ENCODE measurements at regions not wholly inside any gene's neighbourhood (a gene's known extent, or its start where the extent isn't known, plus 50 kb on each side); places are given as distances from the start of the nearest gene placed in this dataset.

GRCh38 chr11:116124922-116125714 is 620.9 kb upstream of the CADM1 start:
- Histone ChIP-seq H2AFZ (ENCODE audit: low read length) (no peak overlapping the region), H3K4me2 (ENCODE audit: low read depth, low read length) (no peak overlapping the region), H3K79me2 (ENCODE audit: insufficient read depth, low read length) (no peaks in the 10 kb centered on the region), H3K36me3 (replicated peaks in 1 of 2; ENCODE audit: control insufficient read depth in 1 of 2, insufficient read depth in 2 of 2, low read length in 2 of 2) (no peaks in the 10 kb centered on the region), H4K20me1 (ENCODE audit: insufficient read depth, low read length) (no peaks in the 10 kb centered on the region), H3K9me3 (ENCODE audit: low read length) (no peaks in the 10 kb centered on the region), H3K9ac (ENCODE audit: insufficient read depth, low read depth, low read length) (no peak overlapping the region), H3K27ac (ENCODE audit: extremely low read length, insufficient read depth, low read length) (no peak overlapping the region), H3K4me3 (replicated peaks in 1 of 3; ENCODE audit: insufficient read depth in 1 of 3, low read depth in 2 of 3, low read length in 3 of 3) (no peak overlapping the region), H3K4me1 (ENCODE audit: insufficient read depth, low read length) (no peaks in the 10 kb centered on the region), H3K27me3 (ENCODE audit: control insufficient read depth in 1 of 2, insufficient read depth in 2 of 2, low read length in 2 of 2) (peaks cover 0 to 3% of the 10 kb centered on the region in 2 experiments; a peak in 1 of 5 replicates)
- CTCF ChIA-PET (ENCODE audit: low intra/inter-chr PET ratio, low total read pairs) = no interaction called here
- in situ Hi-C loops (cut with HindIII; ENCODE audit: extremely low pct_ligation_motif_present, low pct_unique_long_range_greater_than_20kb) (no loop called here), intact Hi-C loops (cut with micrococcal nuclease; ENCODE audit: unreplicated experiment) (no loop called here)
- 61% methylated on average over 9 of the region's 9 CpGs for WGBS (ENCODE audit: low lambda C conversion rate)
- DNase-seq (ENCODE audit: low spot score) (no peak), FAIRE-seq (no peak), ATAC-seq (no peak)
- POLR2A ChIA-PET = no interaction called here
- TF ChIP-seq HINFP (CRISPR knock-in tag; IDR thresholded peaks at IDR 0.05; ENCODE audit: low read depth) (no peak), TCF12 (IDR thresholded peaks at IDR 0.05) (no peak), TCF12 (CRISPR knock-in tag; IDR thresholded peaks at IDR 0.05) (no peak), ISX (CRISPR knock-in tag; conservative IDR thresholded peaks at IDR 0.05) (no peak), HNF1B (CRISPR knock-in tag; IDR thresholded peaks at IDR 0.05) (no peak), PRDM4 (CRISPR knock-in tag; IDR thresholded peaks at IDR 0.05; ENCODE audit: borderline replicate concordance) (no peak), TBX2 (CRISPR knock-in tag; IDR thresholded peaks at IDR 0.05; ENCODE audit: borderline replicate concordance) (no peak), RFX3 (CRISPR knock-in tag; IDR thresholded peaks at IDR 0.05) (no peak), RCOR2 (CRISPR knock-in tag; IDR thresholded peaks at IDR 0.05) (no peak), ZNF891 (CRISPR knock-in tag; IDR thresholded peaks at IDR 0.05) (no peak), PPARG (CRISPR knock-in tag; conservative IDR thresholded peaks at IDR 0.05) (no peak), MAFF (IDR thresholded peaks at IDR 0.05; ENCODE audit: low read depth, low read length) (no peak), XRCC5 (optimal IDR thresholded peaks at IDR 0.05; ENCODE audit: low read length) (no peak), ARNT (IDR thresholded peaks at IDR 0.05) (no peak), ZNF775 (CRISPR knock-in tag; IDR thresholded peaks at IDR 0.05; ENCODE audit: borderline replicate concordance) (no peak), REL (CRISPR knock-in tag; conservative IDR thresholded peaks at IDR 0.05) (no peak)
- no TSS peak for BruUV-seq (replicated peaks)

Data from HepG2 (cell line).